HepG2 (cell line): ENCODE measurements at regions not wholly inside any gene's neighbourhood (a gene's known extent, or its start where the extent isn't known, plus 50 kb on each side); places are given as distances from the start of the nearest gene placed in this dataset.

Experiments used
- ATAC-seq: fragments of 200-7000 bp; cut with Tn5 transposase; 3 replicates; pipeline ENCODE4 v1.9.1; 2020; ENCODE audit warnings: mild to moderate bottlenecking, moderate library complexity
- BruUV-seq: library from RNA; stranded (reverse); fragments of 400-500 nt; replicated peaks from 2 replicates; lab custom pipeline; 2021; lab: Mats Ljungman, UMichigan
- CTCF ChIA-PET: fragments of 300-600 bp; formaldehyde crosslinking; extraction: SDS; loops from one replicate; lab custom pipeline; 2021; ENCODE audit warnings: low total read pairs, inconsistent platforms, low intra/inter-chr PET ratio; lab: Yijun Ruan, JAX
- POLR2A ChIA-PET: fragments of 350-600 bp; sonication (Branson Sonifier 250); formaldehyde crosslinking; loops from one replicate; lab custom pipeline; 2020; ENCODE audit warnings: antibody characterized with exemption, inconsistent platforms; lab: Yijun Ruan, JAX
- DNase-seq: peaks from one replicate; pipeline ENCODE4 v3.0.0-alpha.2; 2015; ENCODE audit warnings: low spot score
- FAIRE-seq: peaks from 3 replicates; lab custom pipeline; 2011; peaks lifted over from hg19 to GRCh38; lab: Jason Lieb, UNC
- H2AFZ ChIP-seq: one replicate; pipeline ENCODE4 v1.6.1; 2011; ENCODE audit warnings: low read length, inconsistent platforms
- H3K27ac ChIP-seq: fragments of 300-600 bp; 3 replicates; pipeline ENCODE4 v1.8.0; 2011; ENCODE audit warnings: mixed run types, mild to moderate bottlenecking, mixed read lengths, low read length, inconsistent platforms; ENCODE audit not compliant: insufficient read depth; ENCODE audit errors: extremely low read length
- H3K27me3 ChIP-seq, 2 experiments: fragments of 200-600 bp in 1 of 2; 2 replicates in 1 of 2; 3 replicates in 1 of 2; pipeline versions ENCODE4 v1.6.0 to v1.8.0; 2011; ENCODE audit warnings: low read length in 2 of 2, mild to moderate bottlenecking in 2 of 2, moderate library complexity in 2 of 2, inconsistent platforms in 1 of 2; ENCODE audit not compliant: insufficient read depth in 2 of 2, control insufficient read depth in 1 of 2
- H3K36me3 ChIP-seq, 2 experiments: fragments of 200-600 bp in 1 of 2; replicated peaks in 1 of 2; 2 replicates in 1 of 2; 3 replicates in 1 of 2; pipeline versions ENCODE4 v1.5.1 to v1.8.0; 2011; ENCODE audit warnings: low read length in 2 of 2, inconsistent platforms in 1 of 2; ENCODE audit not compliant: insufficient read depth in 2 of 2, control insufficient read depth in 1 of 2
- H3K4me1 ChIP-seq: 2 replicates; pipeline ENCODE4 v1.5.1; 2012; ENCODE audit warnings: low read length, inconsistent platforms; ENCODE audit not compliant: insufficient read depth
- H3K4me2 ChIP-seq: 2 replicates; pipeline ENCODE4 v1.6.0; 2011; ENCODE audit warnings: low read depth, low read length, inconsistent platforms
- H3K4me3 ChIP-seq, 3 experiments: fragments of 200-600 bp in 1 of 3; sonication (generic), shearing (Covaris generic) in 1 of 3; replicated peaks in 1 of 3; 2 replicates each; pipeline ENCODE4 v1.5.1; 2011 to 2016; ENCODE audit warnings: low read length in 3 of 3, inconsistent platforms in 2 of 3, low read depth in 2 of 3, mild to moderate bottlenecking in 2 of 3, control low read depth in 1 of 3, mixed read lengths in 1 of 3; ENCODE audit not compliant: insufficient read depth in 1 of 3
- H3K79me2 ChIP-seq: one replicate; pipeline ENCODE4 v1.6.1; 2011; ENCODE audit warnings: low read length, inconsistent platforms; ENCODE audit not compliant: insufficient read depth
- H3K9ac ChIP-seq: 2 replicates; pipeline ENCODE4 v1.6.0; 2011; ENCODE audit warnings: mild to moderate bottlenecking, low read depth, low read length, inconsistent platforms; ENCODE audit not compliant: insufficient read depth
- H3K9me3 ChIP-seq: 2 replicates; pipeline ENCODE4 v1.5.1; 2012; ENCODE audit warnings: mild to moderate bottlenecking, low read length
- H4K20me1 ChIP-seq: 2 replicates; pipeline ENCODE4 v1.6.0; 2011; ENCODE audit warnings: inconsistent platforms, mild to moderate bottlenecking, low read length, moderate library complexity; ENCODE audit not compliant: insufficient read depth
- ATAD3A ChIP-seq: sonication (generic); formaldehyde crosslinking; IDR thresholded peaks from 2 replicates; pipeline ENCODE4 v1.4.0; 2020; ENCODE audit warnings: missing genetic modification reagents
- ELF3 ChIP-seq: IDR thresholded peaks from 2 replicates; pipeline ENCODE4 v1.6.1; 2016; ENCODE audit warnings: missing genetic modification reagents, missing compliant biosample characterization
- HNRNPL ChIP-seq: fragments of 200-400 bp; formaldehyde crosslinking; IDR thresholded peaks from 2 replicates; pipeline ENCODE4 v1.6.1; 2017; ENCODE audit warnings: mild to moderate bottlenecking, low read depth, low read length
- IKZF1 ChIP-seq: fragments of 450-650 bp; IDR thresholded peaks from 2 replicates; pipeline ENCODE4 v1.7.1; 2016
- NFIB ChIP-seq: sonication (generic); formaldehyde crosslinking; IDR thresholded peaks from 2 replicates; pipeline ENCODE4 v1.9.0; 2021; ENCODE audit warnings: missing genetic modification reagents, mild to moderate bottlenecking, borderline replicate concordance
- NR2C2 ChIP-seq: sonication (generic); formaldehyde crosslinking; IDR thresholded peaks from 2 replicates; pipeline ENCODE4 v1.4.0; 2020; ENCODE audit warnings: missing genetic modification reagents, mild to moderate bottlenecking, moderate library complexity, borderline replicate concordance
- PAWR ChIP-seq: sonication (generic); formaldehyde crosslinking; IDR thresholded peaks from 2 replicates; pipeline ENCODE4 v1.4.0; 2020; ENCODE audit warnings: missing genetic modification reagents, mild to moderate bottlenecking, borderline replicate concordance
- PRMT3 ChIP-seq: sonication (generic); formaldehyde crosslinking; IDR thresholded peaks from 2 replicates; pipeline ENCODE4 v1.8.1; 2022; ENCODE audit warnings: low read depth, mild to moderate bottlenecking, moderate library complexity, missing genetic modification reagents, borderline replicate concordance
- ZBTB8A ChIP-seq: sonication (generic); formaldehyde crosslinking; IDR thresholded peaks from 2 replicates; pipeline ENCODE4 v1.4.0; 2020; ENCODE audit warnings: mild to moderate bottlenecking, low read depth, missing genetic modification reagents, borderline replicate concordance
- ZNF296 ChIP-seq: sonication (generic); formaldehyde crosslinking; conservative IDR thresholded peaks from 2 replicates; pipeline ENCODE4 v1.5.0; 2020; ENCODE audit warnings: mild to moderate bottlenecking, missing genetic modification reagents
- ZNF337 ChIP-seq: sonication (generic); formaldehyde crosslinking; IDR thresholded peaks from 2 replicates; pipeline ENCODE4 v1.5.1; 2020; ENCODE audit warnings: missing genetic modification reagents, low read depth, mild to moderate bottlenecking, borderline replicate concordance
- ZNF83 ChIP-seq: sonication (generic); formaldehyde crosslinking; IDR thresholded peaks from 2 replicates; pipeline ENCODE4 v1.4.0; 2020; ENCODE audit warnings: missing genetic modification reagents, mild to moderate bottlenecking, borderline replicate concordance
- ZNF850 ChIP-seq: sonication (generic); formaldehyde crosslinking; conservative IDR thresholded peaks from 2 replicates; pipeline ENCODE4 v1.9.0; 2021; ENCODE audit warnings: mild to moderate bottlenecking, missing genetic modification reagents
- WGBS: methylation state at CpG from one replicate; pipeline ENCODE4 v1.1.6; 2017; ENCODE audit warnings: low lambda C conversion rate; 5-methylcytosine and 5-hydroxymethylcytosine counted together
- in situ Hi-C: cut with HindIII; loops from 2 replicates; pipeline ENCODE4 v1.10.0; 2017; ENCODE audit warnings: low pct_unique_long_range_greater_than_20kb; ENCODE audit not compliant: extremely low pct_ligation_motif_present
- intact Hi-C: fragments of 100-400 bp; cut with micrococcal nuclease; formaldehyde crosslinking; loops from one replicate; pipeline ENCODE4 v1.10.0; 2022; ENCODE audit not compliant: unreplicated experiment
- TF ChIP-seq, protein P1 (sequence below): sonication (generic); formaldehyde crosslinking; IDR thresholded peaks from 2 replicates; pipeline ENCODE4 v1.5.1; 2020; ENCODE audit warnings: missing genetic modification reagents, mild to moderate bottlenecking, borderline replicate concordance
- TF ChIP-seq, protein P2 (sequence below): sonication (generic); formaldehyde crosslinking; IDR thresholded peaks from 2 replicates; pipeline ENCODE4 v1.4.0; 2020; ENCODE audit warnings: missing genetic modification reagents

DNA sequence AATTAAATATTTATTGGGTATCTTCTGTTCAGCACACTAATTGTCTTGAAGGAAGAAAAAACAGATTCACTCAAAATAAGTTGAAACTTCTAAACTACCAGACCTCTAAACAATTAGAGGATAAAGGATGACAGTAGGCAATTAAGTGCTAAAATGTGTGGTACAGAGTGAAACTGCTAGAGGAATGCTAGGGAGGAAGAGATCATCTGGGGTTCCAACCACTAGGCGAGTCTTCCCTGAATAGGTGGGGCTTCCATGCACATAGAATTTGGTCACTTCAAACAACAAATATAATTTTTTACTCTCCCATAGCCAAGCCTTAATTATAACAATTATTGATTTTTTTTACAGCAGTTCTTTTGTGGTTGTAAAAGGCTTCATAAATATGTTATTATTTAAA lies 559.0 kb upstream of the ZEB2 start:
- no peak for FAIRE-seq

DNA sequence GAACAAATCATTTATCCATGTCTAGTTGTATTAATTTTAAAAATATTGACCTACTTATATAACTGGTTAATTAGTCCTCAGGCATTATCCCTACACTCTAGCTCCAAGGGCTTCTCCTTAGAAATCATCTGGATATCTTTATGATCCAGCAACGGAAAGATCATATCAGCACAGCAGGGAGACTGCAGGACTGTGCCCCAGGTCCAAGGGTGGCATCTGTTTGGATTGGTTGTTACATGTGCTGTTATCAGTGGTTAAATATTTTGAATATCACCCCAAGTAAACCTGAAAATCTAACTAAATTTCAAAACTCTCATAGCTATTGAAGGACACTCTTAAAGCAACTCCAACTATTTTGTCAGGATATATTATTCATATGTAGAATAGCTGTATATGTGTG lies 556.2 kb upstream of the ZEB2 start:
- CTCF ChIA-PET, result no interaction called here
- H3K9ac ChIP-seq, result no peak overlapping the region
- no peak for DNase-seq
- ATAC-seq, result no peak
- no peaks in the 10 kb centered on the region for H3K27me3 ChIP-seq
- in situ Hi-C loops (no loop called here), intact Hi-C loops (no loop called here)
- no peak overlapping the region for H3K4me3 ChIP-seq
- WGBS, result 0% methylated on average over 1 of the region's 1 CpG
- no peaks in the 10 kb centered on the region for H3K4me1 ChIP-seq
- no TSS peak for BruUV-seq
- TF ChIP-seq PAWR (CRISPR knock-in tag), result no peak
- TF ChIP-seq NR2C2 (CRISPR knock-in tag), result no peak
- TF ChIP-seq IKZF1, result no peak
- TF ChIP-seq ZNF296, result no peak
- TF ChIP-seq, protein P1, sequence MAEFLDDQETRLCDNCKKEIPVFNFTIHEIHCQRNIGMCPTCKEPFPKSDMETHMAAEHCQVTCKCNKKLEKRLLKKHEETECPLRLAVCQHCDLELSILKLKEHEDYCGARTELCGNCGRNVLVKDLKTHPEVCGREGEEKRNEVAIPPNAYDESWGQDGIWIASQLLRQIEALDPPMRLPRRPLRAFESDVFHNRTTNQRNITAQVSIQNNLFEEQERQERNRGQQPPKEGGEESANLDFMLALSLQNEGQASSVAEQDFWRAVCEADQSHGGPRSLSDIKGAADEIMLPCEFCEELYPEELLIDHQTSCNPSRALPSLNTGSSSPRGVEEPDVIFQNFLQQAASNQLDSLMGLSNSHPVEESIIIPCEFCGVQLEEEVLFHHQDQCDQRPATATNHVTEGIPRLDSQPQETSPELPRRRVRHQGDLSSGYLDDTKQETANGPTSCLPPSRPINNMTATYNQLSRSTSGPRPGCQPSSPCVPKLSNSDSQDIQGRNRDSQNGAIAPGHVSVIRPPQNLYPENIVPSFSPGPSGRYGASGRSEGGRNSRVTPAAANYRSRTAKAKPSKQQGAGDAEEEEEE, result no peak
- TF ChIP-seq, protein P2, sequence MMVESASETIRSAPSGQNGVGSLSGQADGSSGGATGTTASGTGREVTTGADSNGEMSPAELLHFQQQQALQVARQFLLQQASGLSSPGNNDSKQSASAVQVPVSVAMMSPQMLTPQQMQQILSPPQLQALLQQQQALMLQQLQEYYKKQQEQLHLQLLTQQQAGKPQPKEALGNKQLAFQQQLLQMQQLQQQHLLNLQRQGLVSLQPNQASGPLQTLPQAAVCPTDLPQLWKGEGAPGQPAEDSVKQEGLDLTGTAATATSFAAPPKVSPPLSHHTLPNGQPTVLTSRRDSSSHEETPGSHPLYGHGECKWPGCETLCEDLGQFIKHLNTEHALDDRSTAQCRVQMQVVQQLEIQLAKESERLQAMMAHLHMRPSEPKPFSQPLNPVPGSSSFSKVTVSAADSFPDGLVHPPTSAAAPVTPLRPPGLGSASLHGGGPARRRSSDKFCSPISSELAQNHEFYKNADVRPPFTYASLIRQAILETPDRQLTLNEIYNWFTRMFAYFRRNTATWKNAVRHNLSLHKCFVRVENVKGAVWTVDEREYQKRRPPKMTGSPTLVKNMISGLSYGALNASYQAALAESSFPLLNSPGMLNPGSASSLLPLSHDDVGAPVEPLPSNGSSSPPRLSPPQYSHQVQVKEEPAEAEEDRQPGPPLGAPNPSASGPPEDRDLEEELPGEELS (CRISPR knock-in tag), result no peak
- TF ChIP-seq ZNF83 (CRISPR knock-in tag), result no peak
- no peak for TF ChIP-seq ZNF850
- no peak for TF ChIP-seq NFIB (CRISPR knock-in tag)
- no peak for TF ChIP-seq ATAD3A (CRISPR knock-in tag)
- H3K4me2 ChIP-seq, result no peak overlapping the region
- POLR2A ChIA-PET, result no interaction called here
- FAIRE-seq, result no peak
- H3K79me2 ChIP-seq, result no peaks in the 10 kb centered on the region
- peaks cover 8% of the 10 kb centered on the region; the same call in 1 of the 2 replicates for H3K9me3 ChIP-seq
- no peak overlapping the region for H3K27ac ChIP-seq
- no peak overlapping the region for H2AFZ ChIP-seq
- H4K20me1 ChIP-seq, result no peaks in the 10 kb centered on the region
- H3K36me3 ChIP-seq, result no peaks in the 10 kb centered on the region

More for the DNA sequence above, 559.0 kb upstream of the ZEB2 start:
- Histone ChIP-seq H3K27ac (no peak overlapping the region), H3K9me3 (no peaks in the 10 kb centered on the region), H3K4me1 (no peaks in the 10 kb centered on the region), H3K27me3 (no peaks in the 10 kb centered on the region), H3K4me3 (no peak overlapping the region), H3K79me2 (no peaks in the 10 kb centered on the region), H3K36me3 (no peaks in the 10 kb centered on the region), H3K9ac (no peak overlapping the region), H2AFZ (no peak overlapping the region), H3K4me2 (no peak overlapping the region), H4K20me1 (no peaks in the 10 kb centered on the region)
- TF ChIP-seq HNRNPL, result no peak
- no peak for TF ChIP-seq PRMT3 (CRISPR knock-in tag)
- no peak for TF ChIP-seq ZBTB8A (CRISPR knock-in tag)
- TF ChIP-seq ELF3 (CRISPR knock-in tag), result no peak
- TF ChIP-seq ZNF337 (CRISPR knock-in tag), result no peak
- intact Hi-C loops, result no loop called here
- no peak for ATAC-seq
- CTCF ChIA-PET, result no interaction called here
- BruUV-seq, result no TSS peak
- in situ Hi-C loops, result no loop called here
- WGBS, result 30% methylated on average over 1 of the region's 1 CpG
- POLR2A ChIA-PET, result no interaction called here
- DNase-seq, result no peak
